Astrocyte (in vitro differentiated cells and primary cell): ENCODE measurements at regions not wholly inside any gene's neighbourhood (a gene's known extent, or its start where the extent isn't known, plus 50 kb on each side); places are given as distances from the start of the nearest gene placed in this dataset.
A peak's percentile ranks its signal among the peaks of the same experiment; 100 is the strongest.

Source experiments
- DNase-seq: peaks from one replicate; pipeline ENCODE4 v3.0.0-alpha.2; 2010; ENCODE audit warnings: low read depth
- FAIRE-seq: peaks from 2 replicates; lab custom pipeline; 2011; peaks lifted over from hg19 to GRCh38; lab: Jason Lieb, UNC
- H2AFZ ChIP-seq: 2 replicates; pipeline ENCODE4 v1.6.0; 2012; ENCODE audit warnings: low read depth, low read length, inconsistent platforms
- H3K27ac ChIP-seq: 2 replicates; pipeline ENCODE4 v1.5.1; 2011; ENCODE audit warnings: low read depth, low read length, inconsistent platforms
- H3K27me3 ChIP-seq: 2 replicates; pipeline ENCODE4 v1.6.0; 2011; ENCODE audit warnings: low read length, inconsistent platforms; ENCODE audit not compliant: insufficient read depth
- H3K36me3 ChIP-seq: 2 replicates; pipeline ENCODE4 v1.5.1; 2011; ENCODE audit warnings: low read length, inconsistent platforms; ENCODE audit not compliant: insufficient read depth
- H3K4me1 ChIP-seq: 2 replicates; pipeline ENCODE4 v1.5.1; 2011; ENCODE audit warnings: low read length, inconsistent platforms; ENCODE audit not compliant: insufficient read depth
- H3K4me2 ChIP-seq: 2 replicates; pipeline ENCODE4 v1.6.0; 2012; ENCODE audit warnings: low read length, inconsistent platforms
- H3K4me3 ChIP-seq: 2 replicates; pipeline ENCODE4 v1.5.1; 2011; ENCODE audit warnings: low read depth, mild to moderate bottlenecking, low read length, inconsistent platforms; ENCODE audit not compliant: insufficient read depth
- H3K79me2 ChIP-seq: 2 replicates; pipeline ENCODE4 v1.6.0; 2012; ENCODE audit warnings: mild to moderate bottlenecking, low read length, inconsistent platforms; ENCODE audit not compliant: insufficient read depth
- H3K9ac ChIP-seq: 2 replicates; pipeline ENCODE4 v1.6.0; 2012; ENCODE audit warnings: mild to moderate bottlenecking, low read length, inconsistent platforms
- H3K9me3 ChIP-seq: 2 replicates; pipeline ENCODE4 v1.5.1; 2012; ENCODE audit warnings: low read depth, mild to moderate bottlenecking, low read length, inconsistent platforms; ENCODE audit not compliant: insufficient read depth
- H4K20me1 ChIP-seq: 2 replicates; pipeline ENCODE4 v1.6.0; 2012; ENCODE audit warnings: low read length, inconsistent platforms; ENCODE audit not compliant: insufficient read depth
- H3K27ac Mint-ChIP-seq: one replicate; pipeline ENCODE4 v1.8.0; 2021; ENCODE audit warnings: mild to moderate bottlenecking, mixed read lengths; ENCODE audit not compliant: unreplicated experiment
- H3K27me3 Mint-ChIP-seq: one replicate; pipeline ENCODE4 v1.8.0; 2021; ENCODE audit warnings: low read depth, mixed read lengths; ENCODE audit not compliant: unreplicated experiment
- H3K36me3 Mint-ChIP-seq: one replicate; pipeline ENCODE4 v1.8.0; 2021; ENCODE audit warnings: low read depth, mixed read lengths; ENCODE audit not compliant: unreplicated experiment
- H3K4me1 Mint-ChIP-seq: one replicate; pipeline ENCODE4 v1.8.0; 2021; ENCODE audit warnings: low read depth, mixed read lengths; ENCODE audit not compliant: unreplicated experiment
- H3K4me3 Mint-ChIP-seq: one replicate; pipeline ENCODE4 v1.8.0; 2021; ENCODE audit warnings: mild to moderate bottlenecking, moderate library complexity, mixed read lengths; ENCODE audit not compliant: unreplicated experiment
- H3K9me3 Mint-ChIP-seq: one replicate; pipeline ENCODE4 v1.8.0; 2021; ENCODE audit warnings: mild to moderate bottlenecking, mixed read lengths; ENCODE audit not compliant: unreplicated experiment
- CTCF ChIP-seq: IDR thresholded peaks from 2 replicates; pipeline ENCODE4 v1.5.1; 2011; ENCODE audit warnings: low read depth, mild to moderate bottlenecking, inconsistent platforms, low read length, moderate library complexity; ENCODE audit not compliant: insufficient read depth
- EZH2 ChIP-seq: IDR thresholded peaks from 2 replicates; pipeline ENCODE4 v1.6.1; 2012; ENCODE audit warnings: mild to moderate bottlenecking, low read length, inconsistent platforms; ENCODE audit not compliant: insufficient read depth

GRCh38 chr7:121546632-121547543, 150.8 kb upstream of the FAM3C start:
- DNase-seq (no peak), FAIRE-seq (no peak)
- Mint-ChIP-seq H3K27ac (no peak overlapping the region), H3K4me1 (peaks cover 16% of the 10 kb centered on the region), H3K4me3 (no peak overlapping the region), H3K9me3 (peaks cover 2% of the 10 kb centered on the region), H3K27me3 (no peaks in the 10 kb centered on the region), H3K36me3 (no peaks in the 10 kb centered on the region)
- Histone ChIP-seq H3K27me3 (no peaks in the 10 kb centered on the region), H3K4me2 (peak overlapping the region; percentile 0), H3K4me3 (no peak overlapping the region), H3K9me3 (no peaks in the 10 kb centered on the region), H3K9ac (no peak overlapping the region), H4K20me1 (no peaks in the 10 kb centered on the region), H3K79me2 (no peaks in the 10 kb centered on the region), H2AFZ (no peak overlapping the region), H3K36me3 (no peaks in the 10 kb centered on the region), H3K27ac (no peak overlapping the region), H3K4me1 (peaks cover 10% of the 10 kb centered on the region)
- TF ChIP-seq EZH2 (no peak), CTCF (no peak)

GRCh38 chr7:121545418-121545817, 149.3 kb upstream of the FAM3C start:
- no peak for FAIRE-seq
- TF ChIP-seq EZH2 = no peak
- no peak for TF ChIP-seq CTCF

GRCh38 chr7:121544726-121545125, 148.6 kb upstream of the FAM3C start:
- no peaks in the 10 kb centered on the region for H3K36me3 Mint-ChIP-seq
- Histone ChIP-seq H3K9ac (no peak overlapping the region), H3K4me3 (peak overlapping the region; percentile 27), H4K20me1 (no peaks in the 10 kb centered on the region), H3K9me3 (no peaks in the 10 kb centered on the region), H3K79me2 (no peaks in the 10 kb centered on the region), H2AFZ (no peak overlapping the region), H3K27me3 (no peaks in the 10 kb centered on the region), H3K36me3 (no peaks in the 10 kb centered on the region), H3K27ac (peak overlapping the region; percentile 62), H3K4me2 (peak overlapping the region; percentile 47), H3K4me1 (peaks cover 10% of the 10 kb centered on the region)
- peak; percentile 97 for DNase-seq
- peak; percentile 99 for FAIRE-seq
- no peaks in the 10 kb centered on the region for H3K27me3 Mint-ChIP-seq
- no peak for TF ChIP-seq EZH2
- no peak for TF ChIP-seq CTCF
- H3K27ac Mint-ChIP-seq = peak overlapping the region; percentile 66
- H3K4me3 Mint-ChIP-seq = no peak overlapping the region
- H3K9me3 Mint-ChIP-seq = peaks cover 2% of the 10 kb centered on the region
- peaks cover 16% of the 10 kb centered on the region for H3K4me1 Mint-ChIP-seq

More at GRCh38 chr7:121545418-121545817, 149.3 kb upstream of the FAM3C start:
- Histone ChIP-seq H3K27ac (peak overlapping the region; percentile 3), H3K79me2 (no peaks in the 10 kb centered on the region), H2AFZ (no peak overlapping the region), H3K27me3 (no peaks in the 10 kb centered on the region), H3K9ac (no peak overlapping the region), H3K36me3 (no peaks in the 10 kb centered on the region), H3K4me1 (peaks cover 10% of the 10 kb centered on the region), H4K20me1 (no peaks in the 10 kb centered on the region), H3K4me3 (no peak overlapping the region), H3K4me2 (no peak overlapping the region), H3K9me3 (no peaks in the 10 kb centered on the region)
- peaks cover 16% of the 10 kb centered on the region for H3K4me1 Mint-ChIP-seq
- H3K36me3 Mint-ChIP-seq = no peaks in the 10 kb centered on the region
- H3K27me3 Mint-ChIP-seq = no peaks in the 10 kb centered on the region
- DNase-seq = no peak
- no peak overlapping the region for H3K4me3 Mint-ChIP-seq
- H3K27ac Mint-ChIP-seq = peak overlapping the region; percentile 66
- peaks cover 2% of the 10 kb centered on the region for H3K9me3 Mint-ChIP-seq
